ENCODE measurements at regions not wholly inside any gene's neighbourhood (a gene's known extent, or its start where the extent isn't known, plus 50 kb on each side); places are given as distances from the start of the nearest gene placed in this dataset.

- TF ChIP-seq CTCF (IDR thresholded peaks at IDR 0.05; ENCODE audit: low read depth, low read length) = no peak
- no peak for DNase-seq (ENCODE audit: extremely low read depth, low read depth)
Observed at GRCh38 chr22:34045311-34045710, 125.0 kb upstream of the LARGE1 start.

- TF ChIP-seq CTCF (IDR thresholded peaks at IDR 0.05; ENCODE audit: low read depth, low read length) = no peak
- no peak for DNase-seq (ENCODE audit: extremely low read depth, low read depth)
Observed at GRCh38 chr22:34055525-34056200, 135.4 kb upstream of the LARGE1 start.

GRCh38 chr22:34057726-34058125 is 137.4 kb upstream of the LARGE1 start:
- TF ChIP-seq CTCF (IDR thresholded peaks at IDR 0.05; ENCODE audit: low read depth, low read length) = no peak
- DNase-seq (ENCODE audit: extremely low read depth, low read depth) = no peak

GRCh38 chr22:34064696-34065095 is 144.4 kb upstream of the LARGE1 start:
- no peak for DNase-seq (ENCODE audit: extremely low read depth, low read depth)
- TF ChIP-seq CTCF (IDR thresholded peaks at IDR 0.05; ENCODE audit: low read depth, low read length) = no peak

GRCh38 chr22:34067031-34067430 is 146.8 kb upstream of the LARGE1 start:
- TF ChIP-seq CTCF (IDR thresholded peaks at IDR 0.05; ENCODE audit: low read depth, low read length) = no peak
- no peak for DNase-seq (ENCODE audit: extremely low read depth, low read depth)

GRCh38 chr22:34068001-34068400 is 147.7 kb upstream of the LARGE1 start:
- no peak for DNase-seq (ENCODE audit: extremely low read depth, low read depth)
- TF ChIP-seq CTCF (IDR thresholded peaks at IDR 0.05; ENCODE audit: low read depth, low read length) = no peak

- no peak for DNase-seq (ENCODE audit: extremely low read depth, low read depth)
- TF ChIP-seq CTCF (IDR thresholded peaks at IDR 0.05; ENCODE audit: low read depth, low read length) = no peak
Observed at GRCh38 chr22:34070051-34070450, 149.8 kb upstream of the LARGE1 start.

All from AG09319 (cell line).